LNCaP clone FGC (cell line): ENCODE measurements at regions not wholly inside any gene's neighbourhood (a gene's known extent, or its start where the extent isn't known, plus 50 kb on each side); places are given as distances from the start of the nearest gene placed in this dataset.

Experiments used
- DNase-seq: peaks from one replicate; pipeline ENCODE4 v3.0.0-alpha.2; 2011; ENCODE audit warnings: low read depth
- H3K4me3 ChIP-seq: 2 replicates; pipeline ENCODE4 v1.5.1; 2011; ENCODE audit warnings: mild to moderate bottlenecking, low read depth, low read length, control low read depth
- TF ChIP-seq, protein P1 (sequence below): IDR thresholded peaks from 2 replicates; pipeline ENCODE4 v1.5.1; 2012; ENCODE audit warnings: mild to moderate bottlenecking; ENCODE audit not compliant: control insufficient read depth, insufficient read depth; ENCODE audit errors: extremely low read depth

GRCh38 chr10:43715334-43715733, 66.7 kb upstream of the ZNF32 start:
- TF ChIP-seq, protein P1, sequence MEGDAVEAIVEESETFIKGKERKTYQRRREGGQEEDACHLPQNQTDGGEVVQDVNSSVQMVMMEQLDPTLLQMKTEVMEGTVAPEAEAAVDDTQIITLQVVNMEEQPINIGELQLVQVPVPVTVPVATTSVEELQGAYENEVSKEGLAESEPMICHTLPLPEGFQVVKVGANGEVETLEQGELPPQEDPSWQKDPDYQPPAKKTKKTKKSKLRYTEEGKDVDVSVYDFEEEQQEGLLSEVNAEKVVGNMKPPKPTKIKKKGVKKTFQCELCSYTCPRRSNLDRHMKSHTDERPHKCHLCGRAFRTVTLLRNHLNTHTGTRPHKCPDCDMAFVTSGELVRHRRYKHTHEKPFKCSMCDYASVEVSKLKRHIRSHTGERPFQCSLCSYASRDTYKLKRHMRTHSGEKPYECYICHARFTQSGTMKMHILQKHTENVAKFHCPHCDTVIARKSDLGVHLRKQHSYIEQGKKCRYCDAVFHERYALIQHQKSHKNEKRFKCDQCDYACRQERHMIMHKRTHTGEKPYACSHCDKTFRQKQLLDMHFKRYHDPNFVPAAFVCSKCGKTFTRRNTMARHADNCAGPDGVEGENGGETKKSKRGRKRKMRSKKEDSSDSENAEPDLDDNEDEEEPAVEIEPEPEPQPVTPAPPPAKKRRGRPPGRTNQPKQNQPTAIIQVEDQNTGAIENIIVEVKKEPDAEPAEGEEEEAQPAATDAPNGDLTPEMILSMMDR, result no peak
- no peak for DNase-seq
- H3K4me3 ChIP-seq, result no peak overlapping the region

- no peak for DNase-seq
- H3K4me3 ChIP-seq, result no peak overlapping the region
- TF ChIP-seq, protein P1, result no peak
Observed at GRCh38 chr10:43712821-43713584, 64.3 kb upstream of the ZNF32 start.

- no peak overlapping the region for H3K4me3 ChIP-seq
- TF ChIP-seq, protein P1, result no peak
- no peak for DNase-seq
Observed at GRCh38 chr10:43710772-43711471, 62.2 kb upstream of the ZNF32 start.

DNA sequence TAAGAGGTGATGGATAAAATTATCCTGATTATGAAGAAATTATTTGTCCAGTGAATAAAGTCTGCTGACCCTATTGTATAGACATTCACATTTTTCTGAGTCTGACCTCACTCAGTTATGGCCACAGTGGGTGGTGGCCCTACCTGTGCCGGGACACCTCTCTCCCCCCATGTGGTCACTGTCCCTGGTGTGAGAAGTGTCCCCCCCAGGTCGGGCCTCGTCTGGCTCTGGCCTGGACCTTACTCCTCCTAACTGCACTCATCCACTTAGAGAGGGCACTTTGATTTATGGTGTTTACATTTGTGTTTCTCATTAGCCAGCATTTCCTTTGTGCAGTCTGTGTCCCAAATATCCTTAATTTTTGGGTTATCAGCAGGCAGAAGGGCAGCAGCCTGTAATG, 59.6 kb upstream of the ZNF32 start:
- H3K4me3 ChIP-seq, result no peak overlapping the region
- no peak for DNase-seq
- TF ChIP-seq, protein P1, result no peak

GRCh38 chr10:43707770-43708169, 59.1 kb upstream of the ZNF32 start:
- DNase-seq, result no peak
- no peak overlapping the region for H3K4me3 ChIP-seq
- TF ChIP-seq, protein P1, result no peak

DNA sequence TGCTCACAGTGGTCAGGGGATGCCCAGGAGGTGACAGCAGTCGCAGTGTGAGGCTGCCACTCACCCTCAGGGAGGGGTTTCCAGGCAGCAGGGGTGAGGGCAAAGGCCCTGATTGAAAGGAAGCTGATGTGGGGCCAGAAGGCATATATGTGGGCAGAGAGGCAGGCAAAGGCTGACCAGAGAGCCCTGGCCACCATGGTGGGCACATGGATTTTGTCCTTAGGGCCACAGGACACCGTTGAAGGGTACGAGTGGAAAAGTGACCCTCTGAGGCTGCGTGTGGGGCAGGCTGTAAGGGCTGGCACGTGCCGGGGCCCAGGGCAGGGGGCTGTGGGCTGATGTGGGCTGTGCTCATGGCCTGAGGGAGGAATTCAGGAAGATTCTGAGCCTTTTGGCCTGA, 57.5 kb upstream of the ZNF32 start:
- TF ChIP-seq, protein P1, result no peak
- no peak for DNase-seq
- H3K4me3 ChIP-seq, result no peak overlapping the region

DNA sequence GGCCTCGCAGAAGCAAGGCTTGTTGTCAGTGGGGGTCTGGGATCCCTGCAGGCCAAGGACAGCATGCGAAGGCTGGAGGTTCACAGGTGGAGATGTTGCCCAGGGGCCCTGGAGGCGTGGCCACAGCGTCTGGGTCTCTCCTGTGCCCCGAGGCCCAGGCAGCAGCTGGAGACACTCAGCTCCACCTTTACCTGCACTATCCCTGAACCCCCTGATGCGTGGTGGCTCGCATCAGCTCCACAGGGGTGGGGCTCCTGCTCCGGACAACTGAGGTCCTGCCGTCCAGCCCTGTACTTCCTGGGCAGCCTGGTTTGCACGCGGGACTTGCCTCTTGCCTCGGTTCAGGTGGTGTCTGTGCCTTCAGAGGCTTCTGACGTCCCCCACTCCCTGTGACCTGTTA, 54.6 kb upstream of the ZNF32 start:
- H3K4me3 ChIP-seq, result no peak overlapping the region
- TF ChIP-seq, protein P1, result no peak
- no peak for DNase-seq
